GM18520 (cell line): ENCODE measurements at regions not wholly inside any gene's neighbourhood (a gene's known extent, or its start where the extent isn't known, plus 50 kb on each side); places are given as distances from the start of the nearest gene placed in this dataset.
"Not testable (repeated sequence)": the region's sequence is repeated elsewhere in the genome, so short reads cannot be mapped to it uniquely, and the experiment has no call there.

Experiments
- ATAC-seq: cut with Tn5 transposase; IDR thresholded peaks from one replicate; pipeline ENCODE4 v1.9.1; 2021; ENCODE audit not compliant: unreplicated experiment

DNA sequence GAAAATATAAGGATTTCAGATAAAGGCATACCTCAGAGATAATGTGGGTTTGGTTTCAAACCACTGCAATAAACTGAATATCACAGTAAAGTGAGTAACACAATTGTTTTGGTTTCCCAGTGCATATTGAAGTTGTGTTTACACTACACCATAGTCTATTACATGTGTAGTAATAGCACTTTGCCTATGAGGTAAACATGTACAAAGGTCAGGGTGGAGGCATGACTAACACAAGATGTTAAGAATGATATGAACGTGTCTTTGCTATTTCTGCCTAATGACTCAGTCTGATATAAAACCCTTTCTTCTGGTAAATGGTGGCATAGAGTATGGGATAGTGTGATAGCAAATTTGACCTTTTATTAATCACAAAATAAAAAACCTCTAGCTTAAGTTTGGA, 621.5 kb upstream of the ADGRL2 start:
- no peak for ATAC-seq

DNA sequence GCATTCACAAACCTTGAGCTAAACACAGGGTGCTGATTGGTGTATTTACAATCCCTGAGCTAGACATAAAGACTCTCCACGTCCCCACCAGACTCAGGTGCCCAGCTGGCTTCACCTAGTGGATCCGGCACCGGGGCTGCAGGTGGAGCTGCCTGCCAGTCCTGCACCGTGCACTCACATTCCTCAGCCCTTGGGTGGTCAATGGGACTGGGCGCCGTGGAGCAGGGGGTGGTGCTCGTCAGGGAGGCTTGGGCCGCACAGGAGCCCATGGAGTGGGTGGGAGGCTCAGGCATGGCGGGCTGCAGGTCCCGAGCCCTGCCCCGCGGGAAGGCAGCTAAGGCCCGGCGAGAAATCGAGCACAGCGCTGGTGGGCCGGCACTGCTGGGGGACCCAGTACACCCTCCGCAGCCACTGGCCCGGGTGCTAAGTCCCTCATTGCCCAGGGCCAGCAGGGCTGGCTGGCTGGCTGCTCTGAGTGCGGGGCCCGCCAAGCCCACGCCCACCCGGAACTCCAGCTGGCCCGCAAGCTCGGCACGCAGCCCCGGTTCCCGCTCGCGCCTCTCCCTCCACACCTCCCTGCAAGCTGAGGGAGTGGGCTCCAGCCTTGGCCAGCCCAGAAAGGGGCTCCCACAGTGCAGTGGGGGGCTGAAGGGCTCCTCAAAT, 622.2 kb upstream of the ADGRL2 start:
- not testable (repeated sequence) for ATAC-seq

DNA sequence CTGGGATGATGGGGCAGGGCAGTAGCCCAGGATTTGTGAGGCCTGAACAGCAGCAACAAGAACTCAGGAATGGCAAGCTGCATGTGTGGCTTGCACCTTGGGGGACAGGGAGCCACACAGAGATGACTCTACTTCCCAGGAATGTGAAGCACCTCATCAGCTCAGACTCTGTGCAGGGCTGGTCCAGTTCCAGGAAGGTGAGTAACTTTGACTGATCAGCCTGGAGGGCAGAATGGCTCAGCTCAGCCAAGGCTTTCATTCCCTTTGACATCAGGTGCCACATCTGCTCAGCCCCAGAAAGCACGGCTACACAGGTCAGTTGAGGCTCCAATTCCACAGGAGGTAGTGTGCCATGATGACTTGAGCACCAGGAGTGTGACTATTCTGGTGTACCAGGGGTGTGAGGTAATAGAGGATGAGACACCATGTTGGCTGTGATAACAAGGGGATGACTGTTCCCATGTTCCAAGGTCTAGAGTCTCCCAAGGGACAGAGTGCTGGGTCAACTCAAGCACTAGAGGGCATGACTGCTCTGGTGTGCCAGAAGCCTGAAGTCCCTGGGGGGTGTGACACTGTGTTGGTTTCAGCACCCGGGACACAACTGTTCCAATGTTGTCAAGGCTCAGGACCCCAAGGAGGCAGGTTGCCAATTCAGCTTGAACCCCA, 625.8 kb upstream of the ADGRL2 start:
- ATAC-seq = no peak

DNA sequence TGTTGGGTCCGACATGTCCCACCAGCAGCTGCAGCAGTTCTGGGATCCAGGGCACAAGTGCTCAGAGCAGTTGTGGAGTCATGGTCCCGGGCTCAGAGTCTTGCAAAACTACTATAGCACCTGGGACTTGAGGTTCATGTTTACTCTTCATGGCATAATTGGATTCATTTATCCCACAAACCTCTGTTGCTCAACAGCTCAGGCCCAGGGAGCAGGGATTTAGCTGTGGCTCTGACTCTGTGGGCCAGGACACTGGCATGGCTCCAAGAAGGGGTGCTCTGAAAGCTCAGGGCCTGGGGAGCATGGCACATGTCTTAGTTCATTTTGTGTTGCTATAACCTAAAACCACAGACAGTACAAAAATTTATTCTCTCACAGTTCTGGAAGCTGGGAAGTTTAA, 626.7 kb upstream of the ADGRL2 start:
- ATAC-seq = no peak

DNA sequence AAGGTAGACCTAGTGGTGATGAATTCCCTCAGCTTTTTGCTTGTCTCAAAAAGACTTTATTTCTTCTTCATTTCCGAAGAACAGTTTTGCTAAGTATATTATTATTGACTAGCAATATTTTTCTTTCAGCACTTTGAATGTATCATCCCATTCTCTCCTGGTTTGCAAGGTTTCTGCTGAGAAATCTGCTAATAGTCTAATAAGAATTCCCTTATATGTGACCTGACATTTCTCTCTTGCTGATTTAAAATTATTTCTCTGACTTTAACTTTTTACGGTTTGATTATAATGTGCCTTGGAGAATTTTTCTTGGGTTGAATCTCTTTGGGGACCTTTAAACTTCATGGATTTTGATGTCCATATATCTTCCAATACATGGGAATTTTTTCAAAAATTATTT, 628.3 kb upstream of the ADGRL2 start:
- no peak for ATAC-seq

DNA sequence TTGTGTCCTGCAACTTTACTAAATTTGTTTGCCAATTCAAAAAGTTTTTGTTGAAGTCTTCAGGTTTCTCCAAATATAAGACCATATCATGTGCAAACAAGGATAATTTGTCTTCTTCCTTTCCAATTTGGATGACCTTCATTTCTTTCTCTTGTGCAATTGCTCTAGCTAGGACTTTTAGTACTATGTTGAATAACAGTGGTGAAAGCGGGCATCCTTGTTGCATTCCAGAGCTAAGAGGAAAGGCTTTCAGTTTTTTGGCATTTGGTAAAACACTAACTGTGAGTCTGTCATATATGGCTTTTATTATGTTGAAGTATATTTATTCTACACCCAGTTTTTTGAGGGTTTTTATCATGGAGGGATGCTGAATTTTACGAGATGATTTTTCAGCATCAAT, 630.0 kb upstream of the ADGRL2 start:
- ATAC-seq = no peak

DNA sequence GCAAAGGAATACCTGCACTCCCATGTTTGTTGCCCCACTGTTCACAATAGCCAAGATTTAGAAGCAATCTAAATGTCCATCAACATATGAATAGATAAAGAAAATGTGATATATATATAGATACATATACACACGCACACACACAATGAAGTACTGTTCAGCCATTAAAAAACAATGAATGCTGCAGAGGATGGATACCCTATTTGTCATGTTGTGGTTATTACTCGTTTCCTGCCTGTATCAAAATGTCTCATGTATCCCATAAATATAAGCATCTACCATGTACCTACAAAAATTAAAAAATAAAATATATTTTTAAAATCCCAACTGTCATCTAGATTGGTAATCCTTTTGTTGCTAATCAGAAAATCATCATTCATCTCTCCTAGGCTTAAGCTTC, 634.8 kb upstream of the ADGRL2 start:
- no peak for ATAC-seq

DNA sequence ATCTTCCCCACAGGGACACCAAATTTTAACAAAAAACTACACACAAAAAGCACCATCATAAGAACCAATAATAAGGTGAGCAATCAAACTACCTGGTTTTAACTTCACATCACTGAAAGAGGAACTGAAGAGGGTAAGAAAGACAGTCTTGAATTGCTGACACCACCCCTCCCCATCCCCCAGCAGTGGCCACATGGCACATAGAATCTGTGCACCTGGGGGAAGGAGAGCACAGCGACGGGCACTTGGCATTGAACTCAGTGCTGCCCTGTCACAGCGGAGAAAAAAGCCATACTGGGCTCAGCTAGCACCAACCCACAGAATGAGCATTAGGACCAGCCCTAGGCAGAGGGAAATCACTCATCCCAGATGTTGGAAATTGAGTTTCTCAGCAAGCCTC, 640.0 kb upstream of the ADGRL2 start:
- no peak for ATAC-seq

DNA sequence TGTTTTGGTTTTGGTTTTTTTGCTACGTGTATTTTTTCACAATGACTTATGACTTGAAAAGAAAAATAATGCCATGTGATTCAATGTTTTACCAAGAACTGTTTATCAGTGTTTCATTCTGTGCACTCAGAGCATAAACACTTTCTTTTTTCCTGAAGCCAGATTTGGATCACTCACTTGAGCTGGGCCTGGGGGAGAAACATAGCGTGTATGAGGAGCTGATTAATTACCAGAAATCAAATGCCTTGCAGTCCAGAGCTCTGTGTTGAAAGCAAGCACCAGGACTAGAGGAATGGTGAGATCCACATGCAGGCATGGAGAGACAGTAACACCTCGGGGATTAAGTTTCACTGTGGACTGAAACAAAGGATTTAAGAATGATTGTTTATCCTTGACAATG, 642.1 kb upstream of the ADGRL2 start:
- no peak for ATAC-seq

DNA sequence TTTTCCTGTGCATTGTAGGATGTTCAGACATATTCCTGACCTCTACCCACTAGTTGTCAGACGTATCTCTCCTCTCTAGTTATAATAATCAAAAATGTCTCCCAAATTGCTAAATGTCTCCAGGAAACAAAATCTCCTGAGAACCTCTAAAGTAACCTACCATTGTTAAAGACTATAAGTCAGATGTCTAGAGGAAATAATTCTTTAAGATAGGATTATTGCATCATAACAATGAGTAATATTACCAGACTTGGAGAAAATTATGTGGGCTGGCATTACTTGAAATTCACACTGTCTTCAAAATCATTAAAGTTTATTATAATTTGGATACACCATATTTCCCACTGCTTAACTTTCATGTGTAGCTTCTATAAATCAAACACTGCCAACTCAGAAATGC, 643.0 kb upstream of the ADGRL2 start:
- ATAC-seq = no peak

DNA sequence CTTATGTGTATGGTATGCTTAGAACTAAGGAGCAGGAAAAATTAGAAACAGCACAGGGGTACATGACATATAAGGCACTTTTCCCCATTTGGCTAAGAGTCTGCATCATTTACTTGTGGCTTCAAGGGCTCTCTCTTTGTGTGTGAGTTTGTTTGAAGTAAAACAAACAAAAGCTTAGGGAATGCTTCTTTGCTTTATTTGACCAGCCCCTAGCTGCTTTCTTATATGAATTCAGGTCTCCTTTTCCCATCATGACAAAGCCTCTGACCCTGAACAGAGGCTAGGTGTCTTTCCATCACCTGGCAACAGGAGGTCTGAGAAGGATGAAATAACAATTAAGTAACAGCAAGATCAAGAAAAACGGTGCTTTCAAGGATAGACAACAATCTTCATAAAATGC, 643.8 kb upstream of the ADGRL2 start:
- ATAC-seq = no peak

DNA sequence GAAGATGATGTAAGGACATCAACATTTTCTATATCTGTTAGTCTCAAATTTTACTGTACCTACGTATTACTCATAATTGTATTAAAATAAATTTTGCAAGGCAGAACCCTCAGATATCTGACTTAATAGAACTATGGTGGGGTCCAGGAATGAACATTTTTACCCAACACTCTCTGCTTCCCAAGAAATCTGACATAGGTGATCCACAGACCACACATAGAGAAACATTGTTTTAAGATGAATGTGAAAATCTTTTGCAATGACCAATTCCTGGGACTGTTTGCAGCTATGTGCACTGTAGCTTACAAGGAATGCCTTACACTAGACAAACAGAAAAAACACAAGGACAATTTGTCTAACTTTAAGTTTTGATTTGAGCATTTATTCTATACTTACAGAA, 645.6 kb upstream of the ADGRL2 start:
- ATAC-seq = no peak

DNA sequence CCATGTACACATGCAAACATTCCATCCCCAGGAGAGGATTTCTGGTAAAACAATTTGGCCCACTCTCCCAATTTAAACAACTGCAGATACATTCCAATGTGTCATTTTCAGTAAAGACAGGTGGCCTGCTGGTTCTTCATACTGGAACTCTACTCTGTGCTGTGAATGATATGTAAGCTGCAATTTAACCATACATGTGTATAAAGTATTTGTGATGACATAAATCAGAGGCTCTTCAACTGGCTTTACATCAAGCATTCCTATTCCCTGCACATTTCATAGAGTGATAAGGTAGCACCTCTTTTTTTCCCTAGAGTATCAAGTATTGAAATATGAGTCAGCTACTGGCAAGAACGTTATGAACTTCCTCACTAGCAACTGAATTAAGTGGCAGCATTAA, 649.5 kb upstream of the ADGRL2 start:
- ATAC-seq = no peak

DNA sequence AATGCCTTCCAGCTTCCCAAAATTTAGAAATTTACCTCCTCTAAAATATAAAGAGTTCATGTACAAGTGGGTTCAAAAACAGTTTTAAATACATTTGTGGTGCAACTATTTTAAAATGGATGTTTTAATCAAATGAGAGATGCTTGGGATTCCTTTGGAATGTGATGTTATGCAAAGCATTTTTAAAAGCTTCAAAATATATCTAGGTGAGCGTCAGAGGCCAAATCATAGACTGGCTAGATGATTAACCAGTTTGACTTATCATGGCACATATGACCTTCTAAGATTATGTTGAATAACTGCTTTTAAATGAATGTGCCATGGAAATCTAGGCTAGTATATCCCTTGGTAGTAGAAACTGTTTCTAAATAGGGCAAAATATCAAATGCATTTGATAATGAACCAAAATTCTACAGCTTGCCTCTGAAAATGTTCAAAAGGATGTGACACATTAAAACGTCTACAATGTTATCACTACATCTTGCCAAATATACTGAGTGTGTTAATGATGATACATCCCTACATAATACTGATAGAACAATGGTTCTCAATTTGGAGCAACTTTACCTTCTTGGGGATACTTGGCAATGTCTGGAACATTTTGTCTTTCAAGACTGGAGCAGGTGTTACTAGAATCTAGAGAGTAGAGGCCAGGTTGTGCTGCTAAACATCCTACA, 650.9 kb upstream of the ADGRL2 start:
- no peak for ATAC-seq

DNA sequence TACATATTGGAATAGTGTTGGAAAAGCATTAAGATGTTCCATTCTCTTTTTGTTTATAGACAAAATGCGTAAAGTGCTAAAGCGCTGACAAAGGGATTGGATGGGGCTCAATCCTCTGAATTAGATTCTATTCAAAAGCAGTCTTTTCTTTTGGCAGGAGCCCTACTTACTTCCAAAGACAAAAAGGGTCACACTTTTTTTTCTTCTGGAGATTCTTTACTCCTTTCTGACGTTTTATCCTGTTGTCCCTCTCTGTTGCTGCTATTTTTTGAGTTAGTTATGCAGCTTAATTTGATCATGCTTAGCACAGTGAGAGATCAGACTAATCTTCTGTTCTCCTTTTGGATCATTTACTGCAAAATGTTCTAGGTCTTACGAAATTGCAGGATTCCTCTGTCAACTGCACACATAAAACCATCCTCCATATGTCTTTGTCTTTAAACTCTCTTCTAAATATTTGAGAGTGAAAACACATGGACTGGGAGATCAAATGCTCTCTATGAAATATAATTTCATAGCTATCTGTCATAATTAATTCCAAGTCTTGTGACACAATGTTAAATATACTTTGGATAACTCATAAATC, 656.4 kb upstream of the ADGRL2 start:
- ATAC-seq = no peak

DNA sequence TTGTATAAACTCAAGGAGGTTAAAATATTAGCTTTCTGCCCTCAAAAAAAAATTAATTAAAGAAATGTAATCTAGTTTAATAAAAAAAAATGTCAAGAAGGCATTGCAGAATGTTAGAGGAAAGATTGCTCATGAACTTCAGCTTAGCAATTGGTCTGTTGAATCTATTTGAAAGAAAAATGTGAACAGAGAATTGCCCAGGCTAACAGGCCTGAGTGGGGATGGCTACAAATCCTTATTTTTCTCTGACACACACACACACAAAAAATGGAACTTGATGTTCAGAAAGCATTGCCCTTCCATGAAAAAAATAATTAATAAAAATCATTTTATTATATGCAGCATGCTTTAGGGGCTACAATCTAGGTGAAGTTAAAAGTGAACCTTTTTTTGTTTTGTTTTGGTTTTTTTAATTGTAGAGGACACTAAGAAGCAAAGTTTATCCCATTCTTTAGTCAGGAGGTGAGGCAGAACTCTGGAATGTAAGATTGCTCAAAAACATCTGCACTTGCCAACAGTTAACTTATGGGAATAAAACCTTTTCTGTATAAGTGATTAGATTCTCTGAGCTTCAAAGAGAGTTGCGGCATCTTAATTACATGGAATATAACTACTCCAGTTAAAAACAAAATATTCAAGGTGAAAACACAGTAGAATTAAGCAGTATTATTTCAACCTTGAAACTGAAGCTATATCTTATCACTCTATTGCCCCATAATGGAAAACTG, 658.5 kb upstream of the ADGRL2 start:
- ATAC-seq = no peak

DNA sequence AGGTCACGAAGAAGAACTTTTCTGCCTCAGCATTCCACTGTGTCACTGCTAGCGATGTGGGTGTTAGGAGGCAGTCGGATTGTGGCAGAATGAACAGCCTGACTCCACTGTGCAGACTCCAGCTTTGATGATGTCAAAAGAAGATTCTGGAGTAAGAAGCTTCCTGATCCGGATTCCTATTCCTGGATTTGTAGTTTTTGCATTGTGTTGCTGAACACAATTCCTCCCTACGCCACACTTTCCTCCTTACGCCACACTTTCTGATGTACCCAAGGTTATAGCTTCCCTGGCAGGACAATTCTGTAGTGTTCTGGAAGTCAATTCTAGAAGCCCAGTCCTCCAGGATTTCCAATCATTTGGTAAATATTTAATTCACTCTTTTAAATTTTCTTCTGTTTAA, 665.2 kb upstream of the ADGRL2 start:
- no peak for ATAC-seq

DNA sequence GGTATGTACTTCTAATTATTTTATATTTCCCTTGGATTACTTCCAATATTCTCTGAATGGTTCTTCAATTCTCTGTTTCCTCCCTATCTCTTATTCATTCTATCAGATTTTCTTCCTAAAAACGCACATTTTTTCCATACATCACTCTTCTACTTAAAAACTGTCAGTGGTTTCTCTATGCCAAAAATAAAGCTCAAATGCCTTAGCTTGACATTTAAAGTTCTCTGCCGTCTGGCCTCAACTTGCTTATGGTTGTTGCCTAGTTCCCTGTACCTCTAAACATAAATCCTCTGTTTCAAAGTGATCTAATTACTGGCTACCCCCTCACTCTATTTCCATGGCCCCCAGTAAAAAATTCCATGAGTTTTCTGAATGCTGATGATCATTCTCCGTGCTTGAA, 671.0 kb upstream of the ADGRL2 start:
- ATAC-seq = no peak

DNA sequence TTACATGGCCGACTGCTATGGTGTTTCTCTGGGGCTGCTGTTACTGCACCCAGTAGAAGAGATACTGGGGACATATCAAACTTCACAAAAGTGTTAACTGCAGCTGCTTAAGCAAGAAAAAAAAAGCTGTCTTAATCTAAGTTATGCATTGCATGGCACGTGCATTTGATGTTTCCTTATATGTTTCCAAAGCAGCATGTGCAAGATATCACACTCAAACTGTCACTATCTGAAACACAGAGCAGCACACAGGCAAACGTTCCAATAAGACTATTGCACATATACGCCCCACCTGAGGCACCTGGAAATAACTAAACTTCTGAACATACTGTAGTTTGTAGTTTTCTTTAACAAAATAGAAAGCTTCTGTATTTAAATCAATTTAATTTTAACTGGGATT, 671.4 kb upstream of the ADGRL2 start:
- ATAC-seq = no peak

DNA sequence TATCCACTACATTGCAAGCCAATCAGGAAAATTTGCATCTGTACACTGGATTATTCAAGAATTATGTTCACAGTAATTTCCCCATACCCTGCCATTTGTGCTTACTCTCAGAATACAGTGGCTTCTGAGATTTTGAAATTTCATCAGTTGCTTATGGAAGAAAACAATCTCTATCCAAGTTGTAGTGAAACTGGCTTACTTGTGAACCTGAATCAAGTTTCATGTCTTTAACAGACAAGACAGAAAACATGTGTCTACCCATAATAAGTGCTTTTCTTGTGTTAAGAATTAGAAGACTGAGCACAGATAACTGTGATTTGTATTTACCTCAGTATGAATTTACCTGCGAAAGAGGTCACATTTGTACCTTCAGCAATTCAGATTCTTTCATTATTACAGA, 672.7 kb upstream of the ADGRL2 start:
- ATAC-seq = no peak

DNA sequence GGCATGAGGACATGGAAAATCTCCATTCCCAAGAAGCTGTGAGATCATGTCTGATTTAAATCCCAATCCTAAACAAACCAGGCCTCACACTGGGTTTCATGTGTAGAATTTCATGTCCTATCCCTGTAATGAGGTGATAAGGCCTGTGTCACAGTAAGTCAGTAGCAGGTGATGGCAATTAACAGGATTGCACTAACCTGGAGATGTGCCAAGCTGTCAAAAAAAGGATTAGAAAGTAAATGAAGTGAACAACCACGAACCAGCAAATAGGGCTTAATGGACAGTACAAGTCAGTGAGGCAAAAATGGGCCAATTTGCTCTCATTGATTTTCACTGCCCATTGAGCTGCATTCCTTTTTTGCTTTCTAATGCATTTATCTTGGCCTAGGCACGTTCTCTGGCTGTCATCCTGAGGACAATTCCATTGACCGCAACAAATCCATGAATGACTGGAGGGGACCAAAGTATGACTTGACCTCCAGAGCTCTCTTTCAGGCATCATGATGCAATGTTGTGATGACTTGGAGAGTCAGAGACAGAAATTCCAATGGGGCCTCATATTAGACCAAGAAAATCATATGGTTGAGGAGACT, 673.6 kb upstream of the ADGRL2 start:
- no peak for ATAC-seq
